Neuronal stem cell (in vitro differentiated cells): ENCODE measurements at regions not wholly inside any gene's neighbourhood (a gene's known extent, or its start where the extent isn't known, plus 50 kb on each side); places are given as distances from the start of the nearest gene placed in this dataset.

Experiments
- DNase-seq: peaks from one replicate; pipeline ENCODE4 v3.0.0-alpha.2; 2013; ENCODE audit warnings: low spot score
- H2AFZ ChIP-seq: one replicate; pipeline ENCODE4 v1.6.1; 2013; ENCODE audit warnings: mild to moderate bottlenecking, low read length, inconsistent platforms
- H2AK5ac ChIP-seq: 2 replicates; pipeline ENCODE4 v1.6.1; 2013; ENCODE audit warnings: low read depth, mild to moderate bottlenecking, inconsistent platforms, low read length, moderate library complexity, mixed read lengths
- H2BK120ac ChIP-seq: 2 replicates; pipeline ENCODE4 v1.6.1; 2013; ENCODE audit warnings: low read depth, mild to moderate bottlenecking, inconsistent platforms, low read length, moderate library complexity, mixed read lengths
- H2BK12ac ChIP-seq: one replicate; pipeline ENCODE4 v1.6.1; 2013; ENCODE audit warnings: low read length, inconsistent platforms
- H2BK15ac ChIP-seq: 2 replicates; pipeline ENCODE4 v1.6.1; 2013; ENCODE audit warnings: mild to moderate bottlenecking, low read length, inconsistent platforms, mixed read lengths
- H2BK5ac ChIP-seq: one replicate; pipeline ENCODE4 v1.6.1; 2013; ENCODE audit warnings: inconsistent platforms, mild to moderate bottlenecking, low read length, moderate library complexity
- H3K14ac ChIP-seq: one replicate; pipeline ENCODE4 v1.6.1; 2013; ENCODE audit warnings: low read length, inconsistent platforms
- H3K18ac ChIP-seq: 2 replicates; pipeline ENCODE4 v1.6.1; 2013; ENCODE audit warnings: low read length, inconsistent platforms
- H3K23ac ChIP-seq: 2 replicates; pipeline ENCODE4 v1.6.1; 2013; ENCODE audit warnings: low read depth, mild to moderate bottlenecking, mixed read lengths, low read length, inconsistent platforms; ENCODE audit not compliant: poor library complexity
- H3K27ac ChIP-seq: replicated peaks from 3 replicates; pipeline ENCODE4 v1.5.1; 2013; ENCODE audit warnings: low read length, inconsistent platforms
- H3K27me3 ChIP-seq, 3 experiments: 2 replicates each; pipeline ENCODE4 v1.6.1; 2013; ENCODE audit warnings: low read length in 3 of 3, mild to moderate bottlenecking in 2 of 3, inconsistent platforms in 1 of 3, low read depth in 1 of 3, mixed read lengths in 1 of 3, moderate library complexity in 1 of 3; ENCODE audit not compliant: control insufficient read depth in 3 of 3, insufficient read depth in 3 of 3
- H3K36me3 ChIP-seq, 2 donors: replicated peaks in 1 of 2; 2 replicates each; pipeline ENCODE4 v1.6.1; 2013; ENCODE audit warnings: low read length in 2 of 2; ENCODE audit not compliant: control insufficient read depth in 2 of 2, insufficient read depth in 2 of 2
- H3K4ac ChIP-seq: 2 replicates; pipeline ENCODE4 v1.6.1; 2013; ENCODE audit warnings: inconsistent platforms, mild to moderate bottlenecking, low read length, moderate library complexity
- H3K4me1 ChIP-seq, 2 donors: 1 replicate in 1 of 2; 2 replicates in 1 of 2; pipeline ENCODE4 v1.6.1; 2013; ENCODE audit warnings: low read length in 2 of 2, low read depth in 1 of 2; ENCODE audit not compliant: control insufficient read depth in 2 of 2, insufficient read depth in 1 of 2
- H3K4me2 ChIP-seq: one replicate; pipeline ENCODE4 v1.6.1; 2013; ENCODE audit warnings: mild to moderate bottlenecking, low read length, inconsistent platforms; ENCODE audit not compliant: insufficient read depth, poor library complexity, severe bottlenecking
- H3K4me3 ChIP-seq, 2 donors: 2 replicates each; pipeline ENCODE4 v1.5.1; 2013; ENCODE audit warnings: low read length in 2 of 2, mild to moderate bottlenecking in 2 of 2, inconsistent platforms in 1 of 2, moderate library complexity in 1 of 2
- H3K79me1 ChIP-seq: one replicate; pipeline ENCODE4 v1.6.1; 2013; ENCODE audit warnings: low read depth, mild to moderate bottlenecking, inconsistent platforms, low read length, moderate library complexity
- H3K9ac ChIP-seq: one replicate; pipeline ENCODE4 v1.6.1; 2013; ENCODE audit warnings: mild to moderate bottlenecking, low read depth, low read length, inconsistent platforms; ENCODE audit not compliant: poor library complexity
- H3K9me3 ChIP-seq, 2 donors: replicated peaks in 1 of 2; 2 replicates each; pipeline versions ENCODE3 to v1.6.1; 2013; ENCODE audit warnings: low read length in 2 of 2, mild to moderate bottlenecking in 2 of 2, inconsistent platforms in 1 of 2, low read depth in 1 of 2, mixed read lengths in 1 of 2, moderate library complexity in 1 of 2; ENCODE audit not compliant: control insufficient read depth in 2 of 2, insufficient read depth in 1 of 2
- H4K8ac ChIP-seq: one replicate; pipeline ENCODE4 v1.6.1; 2013; ENCODE audit warnings: low read depth, mild to moderate bottlenecking, inconsistent platforms, low read length, moderate library complexity
- H4K91ac ChIP-seq: one replicate; pipeline ENCODE4 v1.6.1; 2013; ENCODE audit warnings: low read length, low read depth, mild to moderate bottlenecking, inconsistent platforms; ENCODE audit not compliant: poor library complexity
- WGBS, 2 donors: extraction: QIAGEN DNeasy Blood & Tissue Kit; methylation state at CpG; one replicate each; pipeline ENCODE4 v1.1.7; 2013; ENCODE audit warnings: missing lambda C conversion rate in 2 of 2, mixed read lengths in 1 of 2; ENCODE audit not compliant: insufficient read length in 2 of 2, insufficient replicate concordance in 1 of 2; ENCODE audit errors: extremely low coverage in 2 of 2; 5-methylcytosine and 5-hydroxymethylcytosine counted together

GRCh38 chr15:29925227-29926082, 103.2 kb upstream of the TJP1 start:
- Histone ChIP-seq H3K27me3 (peaks cover 0 to 8% (median 0%) of the 10 kb centered on the region in 3 experiments), H3K79me1 (no peaks in the 10 kb centered on the region), H3K4me2 (no peak overlapping the region), H3K36me3 (no peaks in the 10 kb centered on the region), H2BK12ac (no peak overlapping the region), H3K27ac (no peak overlapping the region), H3K9ac (no peak overlapping the region), H2AFZ (no peak overlapping the region), H3K4me3 (no peak overlapping the region), H3K23ac (no peak overlapping the region), H3K9me3 (no peaks in the 10 kb centered on the region), H4K91ac (no peak overlapping the region), H2BK120ac (no peak overlapping the region), H3K14ac (no peak overlapping the region), H3K4me1 (peaks cover 0 to 14% of the 10 kb centered on the region in 2 donors), H2BK15ac (no peak overlapping the region), H4K8ac (no peak overlapping the region), H2BK5ac (no peak overlapping the region), H3K18ac (no peak overlapping the region), H3K4ac (no peak overlapping the region), H2AK5ac (no peak overlapping the region)
- no CpG with 5 or more reads among the region's 5 CpGs for WGBS, 2 donors
- peak; percentile 51 for DNase-seq

- Histone ChIP-seq H3K27ac (peak overlapping the region; percentile 43), H3K79me1 (no peaks in the 10 kb centered on the region)
Measured at GRCh38 chr15:29924750-29925149, 102.5 kb upstream of the TJP1 start.

GRCh38 chr15:29922191-29922590, 99.9 kb upstream of the TJP1 start:
- H4K8ac ChIP-seq: no peak overlapping the region
- no peaks in the 10 kb centered on the region for H3K9me3 ChIP-seq
- no peak for DNase-seq
- H3K14ac ChIP-seq: no peak overlapping the region
- no peak overlapping the region for H4K91ac ChIP-seq
- H3K4me3 ChIP-seq: no peak overlapping the region
- H2AFZ ChIP-seq: no peak overlapping the region
- H3K27me3 ChIP-seq: peaks cover 0 to 25% (median 0%) of the 10 kb centered on the region in 3 experiments
- H2BK12ac ChIP-seq: no peak overlapping the region
- H3K4me2 ChIP-seq: no peak overlapping the region
- H2BK120ac ChIP-seq: no peak overlapping the region
- no peak overlapping the region for H3K4ac ChIP-seq
- no peaks in the 10 kb centered on the region for H3K36me3 ChIP-seq
- H3K79me1 ChIP-seq: no peaks in the 10 kb centered on the region
- no peak overlapping the region for H2BK15ac ChIP-seq
- no peak overlapping the region for H3K18ac ChIP-seq
- H3K4me1 ChIP-seq: peaks cover 0 to 14% of the 10 kb centered on the region in 2 donors
- H3K9ac ChIP-seq: no peak overlapping the region
- no peak overlapping the region for H3K23ac ChIP-seq
- H2AK5ac ChIP-seq: no peak overlapping the region
- no peak overlapping the region for H2BK5ac ChIP-seq
- H3K27ac ChIP-seq: no peak overlapping the region

More at GRCh38 chr15:29924750-29925149, 102.5 kb upstream of the TJP1 start:
- Histone ChIP-seq H2BK120ac (no peak overlapping the region), H3K23ac (no peak overlapping the region), H2AK5ac (no peak overlapping the region), H3K18ac (peak overlapping the region; percentile 40), H2BK12ac (no peak overlapping the region), H3K4me3 (no peak overlapping the region), H3K27me3 (peaks cover 0 to 15% (median 0%) of the 10 kb centered on the region in 3 experiments), H3K14ac (no peak overlapping the region), H4K8ac (no peak overlapping the region), H2BK5ac (no peak overlapping the region), H3K9me3 (no peaks in the 10 kb centered on the region), H4K91ac (no peak overlapping the region), H3K36me3 (no peaks in the 10 kb centered on the region), H3K4ac (no peak overlapping the region), H2BK15ac (no peak overlapping the region), H2AFZ (peak overlapping the region; percentile 71), H3K4me2 (peak overlapping the region; percentile 43), H3K9ac (no peak overlapping the region), H3K4me1 (peaks cover 0 to 14% of the 10 kb centered on the region in 2 donors)
- peak; percentile 62 for DNase-seq
- no CpG with 5 or more reads among the region's 4 CpGs for WGBS, 2 donors

GRCh38 chr15:29921130-29921601, 98.9 kb upstream of the TJP1 start:
- no peak overlapping the region for H3K4ac ChIP-seq
- no CpG with 5 or more reads among the region's 6 CpGs for WGBS, 2 donors
- H4K8ac ChIP-seq: no peak overlapping the region
- H3K18ac ChIP-seq: peak overlapping the region; percentile 52
- H3K9me3 ChIP-seq: no peaks in the 10 kb centered on the region
- H2AK5ac ChIP-seq: no peak overlapping the region
- H3K79me1 ChIP-seq: no peaks in the 10 kb centered on the region
- no peak overlapping the region for H2BK5ac ChIP-seq
- no peak overlapping the region for H3K4me2 ChIP-seq
- H2BK15ac ChIP-seq: peak overlapping the region; percentile 83
- no peak overlapping the region for H3K27ac ChIP-seq
- peaks cover 0 to 14% of the 10 kb centered on the region in 2 donors for H3K4me1 ChIP-seq
- H3K14ac ChIP-seq: no peak overlapping the region
- H3K9ac ChIP-seq: no peak overlapping the region
- H2BK12ac ChIP-seq: no peak overlapping the region
- peaks cover 0 to 25% (median 0%) of the 10 kb centered on the region in 3 experiments for H3K27me3 ChIP-seq
- peak overlapping the region; percentile 22 for H4K91ac ChIP-seq
- no peak overlapping the region for H3K23ac ChIP-seq
- H3K36me3 ChIP-seq: no peaks in the 10 kb centered on the region
- no peak for DNase-seq
- no peak overlapping the region for H2BK120ac ChIP-seq
- H2AFZ ChIP-seq: peak overlapping the region; percentile 62
- H3K4me3 ChIP-seq: no peak overlapping the region
